Activated CD4-positive, alpha-beta T cell treated with anti-CD3 and anti-CD28 coated beads, Interleukin-2, amount 50 U/mL, for 4 hours (primary cell): ENCODE measurements at regions not wholly inside any gene's neighbourhood (a gene's known extent, or its start where the extent isn't known, plus 50 kb on each side); places are given as distances from the start of the nearest gene placed in this dataset.

ENCODE experiments used
- DNase-seq, 2 experiments: peaks; one replicate each; pipeline ENCODE4 v3.0.0-alpha.2; 2020

- DNase-seq = no peak
Measured at GRCh38 chr7:17699696-17700095, 240.6 kb downstream of the SNX13 start.

DNA sequence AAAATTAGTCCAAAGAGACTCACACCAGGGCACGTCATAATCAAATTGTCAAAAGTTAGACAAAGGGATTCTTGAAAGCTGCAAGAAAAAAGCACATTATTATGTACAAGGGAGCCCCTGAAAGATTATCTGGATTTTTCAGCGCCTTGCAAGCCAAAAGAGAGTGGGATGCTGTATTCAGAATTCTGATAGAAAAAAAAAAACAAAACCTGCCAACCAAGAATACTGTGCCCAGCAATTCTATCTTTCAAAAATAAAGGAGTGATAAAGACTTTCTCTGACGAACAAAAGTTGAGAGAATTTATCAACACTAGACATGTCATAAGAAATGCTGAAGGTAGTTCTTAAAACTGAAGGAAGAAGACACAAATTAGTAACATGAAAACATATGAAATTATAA lies 240.2 kb downstream of the SNX13 start:
- DNase-seq = no peak

DNA sequence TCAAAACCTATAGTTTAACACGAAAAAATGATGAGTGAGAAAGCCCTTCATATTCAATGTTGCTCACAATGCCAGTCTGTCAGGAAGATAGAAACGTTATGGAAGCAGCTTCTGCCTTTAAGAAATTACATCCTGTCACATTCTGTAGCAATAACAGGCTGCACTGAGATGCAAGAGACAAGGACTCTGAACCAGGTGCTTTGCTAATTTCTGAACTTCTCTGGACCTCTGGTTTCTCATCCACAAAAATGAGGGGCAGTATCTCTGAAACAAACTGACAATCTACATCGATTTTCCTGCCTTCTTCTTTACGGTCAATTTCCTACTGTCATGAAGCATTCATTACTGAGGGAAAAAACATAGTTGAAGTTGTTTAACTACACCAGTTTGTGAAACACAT lies 234.0 kb downstream of the SNX13 start:
- DNase-seq = no peak

DNA sequence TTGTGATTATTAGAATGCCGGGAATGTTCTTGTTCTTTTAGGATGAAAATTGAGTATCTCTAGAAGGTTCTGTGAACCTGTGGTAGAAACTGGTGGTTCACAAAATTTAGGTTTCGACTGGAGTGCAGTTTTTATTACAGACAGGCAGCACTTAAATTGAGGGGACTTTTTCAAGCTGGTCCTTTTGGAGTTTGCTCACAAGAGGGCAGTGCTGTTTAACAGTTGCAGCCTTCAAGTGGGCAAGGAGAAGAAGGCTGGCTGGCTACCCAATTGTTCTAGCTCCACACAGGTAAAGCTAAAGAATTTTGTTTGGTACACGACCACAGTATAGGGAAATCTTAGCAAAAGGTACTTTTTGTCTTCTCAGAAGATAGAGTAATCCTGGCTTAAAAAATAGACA lies 233.6 kb downstream of the SNX13 start:
- peak in 1 of 2 experiments; percentile 8 for DNase-seq

GRCh38 chr7:17709127-17709526 lies 231.2 kb downstream of the SNX13 start:
- DNase-seq = no peak

DNA sequence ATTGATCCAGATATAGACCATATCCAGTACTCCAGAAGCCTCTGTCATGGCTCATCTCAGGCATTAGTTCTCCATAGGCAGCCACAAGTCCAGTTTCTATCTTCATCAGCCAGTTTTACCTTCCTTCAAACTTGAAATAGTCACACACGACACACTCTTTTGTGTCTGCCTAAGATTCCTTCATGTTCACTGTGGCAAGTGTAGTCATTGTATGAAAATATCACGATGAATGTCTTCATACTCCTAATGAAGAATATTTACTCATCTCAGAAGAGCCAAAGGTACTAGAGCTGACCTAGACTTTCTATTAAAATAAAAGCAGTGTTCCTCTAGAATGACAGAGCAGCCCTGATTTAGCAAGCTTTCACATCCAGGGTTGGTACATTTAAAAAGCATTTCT lies 230.7 kb downstream of the SNX13 start:
- no peak for DNase-seq

- no peak for DNase-seq
Measured at GRCh38 chr7:17710312-17710711, 230.0 kb downstream of the SNX13 start.

GRCh38 chr7:17713584-17713983 lies 226.7 kb downstream of the SNX13 start:
- no peak for DNase-seq

DNA sequence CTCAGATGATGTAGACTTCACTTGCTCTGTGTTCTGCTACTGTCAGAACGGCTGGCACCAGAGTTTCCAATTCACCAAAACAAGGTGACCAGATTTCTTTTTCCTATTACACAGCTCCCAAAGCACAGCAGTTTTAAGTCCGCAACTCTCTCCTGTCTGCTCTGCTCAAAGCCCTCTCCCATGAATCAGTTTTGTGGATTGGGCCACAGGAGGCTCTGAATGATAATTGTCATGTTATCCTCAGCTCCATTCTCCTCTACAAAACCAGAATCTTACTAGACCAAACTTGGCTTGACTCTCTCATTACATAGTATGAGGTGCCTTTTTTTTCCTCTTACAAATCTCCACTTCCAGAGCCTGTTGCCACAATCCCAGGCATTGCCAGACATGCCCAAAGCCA lies 223.5 kb downstream of the SNX13 start:
- no peak for DNase-seq

- no peak for DNase-seq
Measured at GRCh38 chr7:17719998-17720397, 220.3 kb downstream of the SNX13 start.

DNA sequence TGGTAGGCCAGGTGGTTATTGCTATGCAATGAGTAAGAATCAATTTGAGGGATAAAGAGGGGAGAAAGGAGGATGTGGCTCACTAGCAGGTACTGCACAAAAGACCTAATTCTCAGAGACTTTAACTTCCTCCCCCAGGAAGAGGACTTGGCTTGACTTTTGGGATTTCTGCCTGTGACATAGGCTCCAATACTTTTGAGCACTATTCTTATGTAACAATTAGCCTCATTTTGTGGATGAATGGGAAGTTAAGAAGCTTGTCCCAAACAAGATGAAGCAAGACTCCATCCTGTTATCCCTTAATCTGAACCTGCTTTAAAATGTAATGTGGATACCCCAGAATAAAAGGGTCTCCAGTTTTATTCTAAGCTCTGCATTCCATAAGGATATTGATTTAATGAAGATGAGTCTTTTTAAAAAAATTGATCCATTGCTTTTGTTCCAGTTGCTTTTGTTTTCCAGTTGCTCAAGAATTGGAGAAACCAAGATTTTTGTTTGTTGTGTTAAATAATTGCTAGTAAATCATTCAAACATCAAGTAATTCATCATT lies 218.5 kb downstream of the SNX13 start:
- no peak for DNase-seq

DNA sequence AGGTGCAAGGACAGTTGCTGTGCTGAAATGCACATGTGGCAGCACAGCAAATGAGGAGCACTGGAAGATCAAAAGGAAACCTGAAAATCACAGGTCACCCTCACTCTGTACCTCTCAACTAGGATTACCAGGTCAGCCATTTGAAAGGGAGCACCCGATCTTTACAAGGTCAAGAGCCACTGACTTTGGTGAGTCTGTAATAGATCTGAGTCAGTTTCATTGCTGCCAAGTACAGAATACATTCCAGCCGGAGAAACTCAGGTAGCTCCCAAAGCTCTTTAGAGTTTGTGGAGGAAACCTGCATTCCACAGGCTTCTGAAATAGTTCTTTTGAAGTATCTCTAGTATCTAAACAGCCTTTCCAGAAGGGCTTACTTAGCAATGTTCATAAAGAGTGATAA lies 217.5 kb downstream of the SNX13 start:
- no peak for DNase-seq

DNA sequence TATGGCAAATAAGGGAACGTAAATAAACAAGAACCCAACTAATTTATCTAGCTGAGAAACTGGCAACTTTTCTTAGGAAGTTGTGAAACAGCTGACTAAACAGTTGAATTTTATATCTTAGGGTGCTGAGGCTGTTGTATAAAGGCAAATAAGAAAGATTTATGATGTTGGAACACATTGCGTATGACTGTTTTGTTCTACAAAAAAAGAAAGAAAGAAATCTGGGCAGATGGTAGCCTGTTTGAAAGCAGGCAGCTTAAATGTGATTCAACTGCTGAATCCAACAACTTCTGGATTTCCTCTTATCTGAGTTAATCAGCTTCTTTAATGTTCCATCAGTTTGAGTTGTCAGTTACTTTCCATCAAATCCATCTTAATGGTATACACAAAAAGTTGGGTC lies 214.5 kb downstream of the SNX13 start:
- DNase-seq = no peak

DNA sequence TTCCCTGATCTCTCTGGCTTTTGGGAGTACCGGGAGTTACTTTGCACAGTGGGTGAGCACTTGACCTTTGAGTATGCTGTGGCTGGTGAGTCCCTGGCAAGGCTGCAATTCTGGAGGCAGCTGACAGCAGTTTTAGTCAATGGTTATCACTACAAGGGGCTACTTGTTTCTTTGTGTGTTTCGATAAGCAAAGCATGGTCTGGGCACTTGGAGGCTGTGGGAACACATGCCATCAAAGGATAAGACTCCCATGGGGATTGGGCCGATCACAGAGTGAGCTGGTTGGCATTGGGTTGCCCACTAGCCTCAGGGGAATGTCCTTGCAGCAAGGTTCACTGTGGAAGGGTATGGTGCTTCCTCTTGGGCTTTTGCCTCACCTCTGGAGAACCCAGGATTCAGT lies 208.2 kb downstream of the SNX13 start:
- DNase-seq = no peak
